AG09319 (cell line): ENCODE measurements at regions not wholly inside any gene's neighbourhood (a gene's known extent, or its start where the extent isn't known, plus 50 kb on each side); places are given as distances from the start of the nearest gene placed in this dataset.

Experiments
- DNase-seq: peaks from one replicate; pipeline ENCODE4 v3.0.0-alpha.2; 2010; ENCODE audit warnings: low read depth; ENCODE audit errors: extremely low read depth
- TF ChIP-seq, protein P1 (sequence below): IDR thresholded peaks from 2 replicates; pipeline ENCODE4 v1.5.1; 2011; ENCODE audit warnings: low read depth, mild to moderate bottlenecking, inconsistent platforms, low read length, moderate library complexity

DNA sequence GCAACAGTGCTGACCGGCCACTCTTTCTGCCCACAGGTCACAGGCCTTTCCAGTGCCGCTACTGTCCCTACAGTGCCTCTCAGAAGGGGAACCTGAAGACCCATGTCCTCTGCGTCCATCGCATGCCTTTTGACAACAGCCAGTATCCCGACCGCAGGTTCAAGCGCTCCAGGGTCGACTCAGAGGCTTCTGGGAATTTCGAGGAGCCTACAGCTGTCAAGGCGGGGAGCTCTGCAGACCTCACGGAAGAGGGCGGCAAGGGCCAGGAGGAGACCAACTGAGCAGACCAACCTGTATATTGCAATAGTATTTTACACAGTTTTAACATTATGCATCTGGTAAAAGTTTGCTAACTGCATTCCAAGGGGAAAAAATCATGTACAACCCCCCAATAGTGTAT, 338.5 kb downstream of the ZNF536 start:
- no peak for DNase-seq
- TF ChIP-seq, protein P1, sequence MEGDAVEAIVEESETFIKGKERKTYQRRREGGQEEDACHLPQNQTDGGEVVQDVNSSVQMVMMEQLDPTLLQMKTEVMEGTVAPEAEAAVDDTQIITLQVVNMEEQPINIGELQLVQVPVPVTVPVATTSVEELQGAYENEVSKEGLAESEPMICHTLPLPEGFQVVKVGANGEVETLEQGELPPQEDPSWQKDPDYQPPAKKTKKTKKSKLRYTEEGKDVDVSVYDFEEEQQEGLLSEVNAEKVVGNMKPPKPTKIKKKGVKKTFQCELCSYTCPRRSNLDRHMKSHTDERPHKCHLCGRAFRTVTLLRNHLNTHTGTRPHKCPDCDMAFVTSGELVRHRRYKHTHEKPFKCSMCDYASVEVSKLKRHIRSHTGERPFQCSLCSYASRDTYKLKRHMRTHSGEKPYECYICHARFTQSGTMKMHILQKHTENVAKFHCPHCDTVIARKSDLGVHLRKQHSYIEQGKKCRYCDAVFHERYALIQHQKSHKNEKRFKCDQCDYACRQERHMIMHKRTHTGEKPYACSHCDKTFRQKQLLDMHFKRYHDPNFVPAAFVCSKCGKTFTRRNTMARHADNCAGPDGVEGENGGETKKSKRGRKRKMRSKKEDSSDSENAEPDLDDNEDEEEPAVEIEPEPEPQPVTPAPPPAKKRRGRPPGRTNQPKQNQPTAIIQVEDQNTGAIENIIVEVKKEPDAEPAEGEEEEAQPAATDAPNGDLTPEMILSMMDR = no peak

- TF ChIP-seq, protein P1 = no peak
- no peak for DNase-seq
These were observed 336.4 kb downstream of the ZNF536 start for GRCh38 chr19:30708416-30709178.

GRCh38 chr19:30704771-30705330, 332.7 kb downstream of the ZNF536 start:
- no peak for DNase-seq
- TF ChIP-seq, protein P1 = no peak

- TF ChIP-seq, protein P1 = no peak
- no peak for DNase-seq
These were observed 331.5 kb downstream of the ZNF536 start for GRCh38 chr19:30703645-30704044.

DNA sequence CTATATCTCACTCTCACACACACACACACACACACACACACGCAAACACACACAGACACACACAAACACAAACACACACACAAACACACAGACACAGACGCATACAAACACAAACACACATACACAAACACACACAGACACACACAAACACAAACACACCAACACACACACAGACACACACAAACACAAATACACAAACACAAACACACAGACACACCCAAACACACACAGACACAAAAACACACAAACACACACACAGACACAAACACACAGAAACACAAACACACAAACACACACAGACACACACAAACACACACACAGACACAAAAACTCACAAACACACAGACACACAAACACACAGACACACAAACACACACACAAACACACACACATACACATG, 329.0 kb downstream of the ZNF536 start:
- DNase-seq = no peak
- TF ChIP-seq, protein P1 = no peak

GRCh38 chr19:30699871-30700280, 327.7 kb downstream of the ZNF536 start:
- TF ChIP-seq, protein P1 = no peak
- DNase-seq = no peak

DNA sequence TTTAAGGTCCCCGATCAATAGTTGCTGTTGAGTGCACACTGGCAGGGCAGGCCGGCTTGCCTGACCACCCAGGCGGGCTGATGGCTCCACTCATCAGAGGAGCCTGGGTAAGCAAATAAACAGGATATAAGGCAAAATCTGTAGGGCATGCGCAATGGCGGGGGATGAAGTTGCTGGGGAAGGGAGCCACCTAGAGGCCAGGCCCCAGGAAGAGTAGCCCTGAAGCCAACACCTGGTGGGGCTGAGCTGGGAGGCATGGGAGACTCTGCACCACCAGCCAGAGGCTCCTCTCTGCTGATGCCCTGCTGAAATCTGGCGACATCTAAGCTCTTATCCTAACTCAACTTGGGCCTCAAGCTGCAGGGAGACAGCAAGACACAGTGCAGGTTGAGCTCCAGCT, 324.3 kb downstream of the ZNF536 start:
- DNase-seq = no peak
- TF ChIP-seq, protein P1 = peak; percentile 36
